D341Med (cell line): ENCODE measurements at regions not wholly inside any gene's neighbourhood (a gene's known extent, or its start where the extent isn't known, plus 50 kb on each side); places are given as distances from the start of the nearest gene placed in this dataset.

ENCODE experiments used
- DNase-seq: peaks from one replicate; pipeline ENCODE4 v3.0.0; 2012; ENCODE audit warnings: low spot score

DNA sequence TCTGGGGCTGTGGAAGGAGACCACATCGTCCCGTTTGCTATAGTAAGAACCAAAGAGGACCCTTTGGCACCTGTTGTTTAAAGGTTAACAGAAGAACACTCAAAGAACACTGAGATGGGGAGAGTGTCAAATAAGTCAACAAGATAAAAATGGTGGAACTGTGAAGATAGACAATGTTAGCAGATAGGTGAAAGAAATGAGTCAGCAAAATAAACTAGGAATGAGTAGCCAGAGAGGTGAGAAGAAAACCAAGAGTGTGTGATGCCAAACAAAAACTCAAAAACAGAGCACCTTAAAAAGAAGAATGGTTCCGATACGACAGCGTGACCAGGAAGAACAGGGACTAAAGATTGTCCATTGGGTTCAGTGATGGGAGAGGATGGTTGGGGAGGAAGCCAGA is 74.7 kb upstream of the PIWIL1 start:
- no peak for DNase-seq

DNA sequence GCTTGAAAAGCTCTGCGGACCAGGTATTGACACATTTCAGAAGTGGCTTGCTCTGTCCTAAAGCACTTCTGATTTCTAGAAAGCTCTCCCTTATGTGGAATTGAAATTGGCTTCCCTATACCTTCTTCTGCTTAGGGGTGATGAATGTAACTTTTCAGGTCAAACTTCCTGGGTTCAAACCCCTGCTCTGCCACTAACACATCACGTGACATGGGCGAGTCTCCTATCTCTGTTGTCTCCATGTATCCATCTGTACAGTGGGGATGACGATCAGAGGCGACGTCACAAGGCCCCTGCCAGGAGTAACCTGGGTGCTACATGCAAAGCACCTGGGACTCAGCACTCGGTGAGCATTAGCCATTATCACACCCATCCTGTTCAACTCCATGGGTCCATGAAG is 73.7 kb upstream of the PIWIL1 start:
- DNase-seq = no peak

DNA sequence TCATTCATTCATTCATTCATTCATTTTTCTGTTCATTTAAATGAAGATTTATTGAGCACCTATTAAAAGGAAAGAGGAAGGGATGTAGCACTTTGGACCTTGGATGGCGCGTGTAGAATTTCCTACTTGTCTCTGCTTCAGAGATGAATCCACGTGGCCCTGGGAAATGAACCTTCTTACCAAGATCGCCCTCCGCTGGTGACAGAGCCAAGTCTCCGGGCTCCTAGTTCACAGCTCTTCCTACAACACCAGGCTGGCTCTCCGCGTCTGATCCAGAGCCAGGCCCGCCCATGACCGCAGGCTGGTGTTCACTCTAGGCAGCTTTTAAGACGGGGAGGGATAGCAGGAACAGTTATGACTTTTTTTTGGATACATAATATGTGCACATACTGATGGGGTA is 70.9 kb upstream of the PIWIL1 start:
- no peak for DNase-seq

DNA sequence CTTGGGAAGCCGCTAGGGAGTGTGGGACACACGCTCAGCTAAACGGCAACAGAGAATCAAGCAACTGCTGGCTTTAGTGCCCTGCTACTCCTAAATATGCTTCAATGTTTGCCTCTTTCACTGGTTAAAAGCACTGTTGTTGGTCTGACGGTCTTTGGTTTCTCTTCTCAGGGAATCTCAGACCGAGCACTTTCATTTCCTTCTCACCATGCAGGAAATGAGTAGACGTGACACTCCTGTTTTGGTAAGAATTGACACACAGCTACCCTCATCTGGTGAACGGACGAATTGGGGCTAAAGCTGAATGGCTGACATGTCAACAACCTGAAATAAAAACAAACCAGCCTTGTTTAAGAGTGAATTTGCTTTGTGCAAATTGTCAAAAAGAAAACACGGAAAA is 57.5 kb upstream of the PIWIL1 start:
- DNase-seq = no peak

DNA sequence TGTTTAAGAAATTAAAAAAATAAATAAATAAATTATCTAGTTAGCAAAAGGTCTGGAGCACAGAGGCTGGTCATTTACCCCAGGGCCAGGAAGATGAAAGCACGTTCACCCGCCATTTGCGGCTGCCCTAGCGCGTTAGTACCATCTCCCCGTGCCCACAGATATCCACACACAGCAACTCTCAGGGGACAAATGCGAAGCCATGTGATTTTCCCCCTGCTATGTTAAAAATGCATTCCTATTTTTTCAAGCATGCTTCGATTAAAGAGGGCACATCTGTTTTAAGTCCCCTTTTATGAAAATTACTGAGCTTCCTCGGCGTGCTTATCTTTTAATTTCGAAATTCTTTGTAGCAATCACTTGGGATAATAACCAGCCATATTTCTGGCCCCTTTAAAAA is 56.9 kb upstream of the PIWIL1 start:
- DNase-seq = no peak

DNA sequence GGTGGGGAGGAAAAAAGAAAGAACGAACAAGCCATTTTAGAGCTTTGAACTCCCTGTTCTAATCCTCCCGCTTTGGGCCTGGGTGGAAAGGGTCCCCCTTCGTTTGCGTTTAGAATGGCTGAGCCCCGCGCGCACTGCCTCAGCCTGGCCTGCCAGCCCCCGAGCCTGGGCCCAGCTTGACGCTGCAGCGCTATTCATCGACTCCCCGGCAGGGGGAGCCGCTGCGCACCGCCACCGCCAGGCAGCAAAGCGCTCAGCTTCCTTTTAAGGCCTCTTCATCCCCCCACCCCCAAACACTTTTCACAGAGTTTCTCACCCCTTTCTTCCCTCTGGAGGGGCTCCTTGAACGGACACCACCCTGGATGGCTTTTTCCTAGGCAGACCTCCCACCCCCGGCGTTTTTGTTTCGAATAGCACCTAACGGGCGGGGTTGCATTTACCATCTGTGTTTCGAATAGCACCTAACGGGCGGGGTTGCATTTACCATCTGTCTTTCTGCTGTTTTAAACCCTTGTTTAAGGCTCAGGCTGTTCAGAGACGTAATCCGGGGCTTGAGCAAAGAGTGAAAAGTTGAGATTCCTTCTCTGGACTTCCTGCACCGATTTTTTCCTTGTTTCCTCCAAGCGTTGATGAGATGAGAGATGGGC is 56.4 kb upstream of the PIWIL1 start:
- DNase-seq = peak; percentile 87

DNA sequence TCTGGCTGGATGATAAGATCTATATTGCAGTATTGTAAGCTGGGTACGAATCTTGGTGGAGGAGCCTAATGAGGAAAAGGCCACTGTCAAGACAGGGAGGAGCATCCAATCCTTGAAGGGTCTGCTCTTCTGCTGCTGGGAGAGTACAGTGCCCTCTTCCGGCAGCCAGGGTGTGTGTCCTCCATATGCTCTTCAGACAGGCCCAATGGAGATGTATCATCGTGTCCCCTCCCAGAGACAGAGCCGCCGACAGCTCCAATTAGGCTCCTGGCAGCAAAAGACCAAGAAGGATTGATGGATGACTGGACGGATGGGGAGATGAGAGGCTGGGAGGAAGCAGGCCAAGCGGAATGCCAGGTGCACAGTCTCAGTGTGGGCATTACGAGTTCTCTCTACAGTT is 51.6 kb upstream of the PIWIL1 start:
- no peak for DNase-seq

DNA sequence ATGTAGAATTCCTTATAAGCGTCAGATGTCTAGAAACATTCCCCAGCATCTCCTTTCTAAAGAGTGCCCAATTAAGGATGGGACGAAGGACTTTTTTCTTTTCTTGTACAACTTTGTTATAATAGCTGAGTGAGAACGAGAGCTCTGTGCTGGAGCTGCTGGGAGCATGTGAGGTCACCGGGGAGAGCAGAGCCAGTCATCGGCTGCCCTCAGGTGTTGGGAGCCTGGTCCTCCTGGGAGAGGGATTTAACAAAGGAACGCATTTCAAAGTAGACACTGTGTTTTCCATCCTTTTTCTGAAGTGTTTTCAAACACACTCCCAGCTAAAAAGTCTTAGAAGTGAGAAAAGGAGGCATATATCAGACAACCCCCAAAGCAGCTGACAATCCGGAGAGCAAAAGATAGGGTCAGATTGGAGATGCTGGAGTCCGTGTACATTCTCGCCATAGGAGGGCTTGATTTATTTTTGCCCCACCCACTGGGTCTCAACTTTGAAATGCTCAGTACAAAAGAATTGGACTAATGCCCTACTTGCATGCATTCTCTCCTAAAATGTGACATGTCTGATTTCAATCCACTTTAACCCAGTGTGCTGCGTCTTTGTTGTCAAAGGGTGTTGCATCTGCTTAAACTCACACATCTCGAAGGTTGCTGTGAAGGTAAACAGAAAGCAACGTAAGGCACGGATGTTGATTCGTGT is 50.8 kb upstream of the PIWIL1 start:
- DNase-seq = no peak
